Upper lobe of left lung (tissue), 6 donors: ENCODE measurements at regions not wholly inside any gene's neighbourhood (a gene's known extent, or its start where the extent isn't known, plus 50 kb on each side); places are given as distances from the start of the nearest gene placed in this dataset.

ENCODE experiments used
- ATAC-seq, 2 donors: fragments of 200-7000 bp; cut with Tn5 transposase; one replicate each; pipeline ENCODE4 v1.9.1; 2022; ENCODE audit warnings: mild to moderate bottlenecking in 2 of 2, moderate library complexity in 2 of 2; ENCODE audit not compliant: low FRiP score in 2 of 2
- DNase-seq, 2 donors: peaks; one replicate each; pipeline ENCODE4 v3.0.0-alpha.2; 2019 to 2020
- H3K27ac ChIP-seq, 4 donors: fragments of 200-600 bp; sonication (generic); one replicate each; pipeline ENCODE4 v1.5.1; 2016 to 2019
- H3K27me3 ChIP-seq, 4 donors: fragments of 200-600 bp; sonication (generic); one replicate each; pipeline ENCODE4 v1.5.1; 2017 to 2019
- H3K36me3 ChIP-seq, 4 donors: fragments of 200-600 bp; sonication (generic); one replicate each; pipeline ENCODE4 v1.5.1; 2016 to 2019
- H3K4me1 ChIP-seq, 4 donors: fragments of 200-600 bp; sonication (generic); one replicate each; pipeline ENCODE4 v1.5.1; 2018 to 2019
- H3K4me3 ChIP-seq, 4 donors: fragments of 200-600 bp; sonication (generic); one replicate each; pipeline ENCODE4 v1.5.1; 2017 to 2019; ENCODE audit warnings: mild to moderate bottlenecking in 2 of 4, moderate library complexity in 1 of 4
- H3K9me3 ChIP-seq, 4 donors: fragments of 200-600 bp; sonication (generic); one replicate each; pipeline ENCODE4 v1.5.1; 2018 to 2019
- CTCF ChIP-seq, 6 experiments: fragments of 450-650 bp in 4 of 6; fragments of 200-600 bp in 2 of 6; sonication (generic) in 2 of 6; IDR thresholded peaks; one replicate each; pipeline ENCODE4 v1.5.1; 2016 to 2019; ENCODE audit warnings: antibody characterized with exemption in 6 of 6
- EP300 ChIP-seq, 4 donors: sonication (generic); formaldehyde crosslinking; IDR thresholded peaks; one replicate each; pipeline ENCODE4 v1.5.1; 2017; ENCODE audit warnings: antibody characterized with exemption in 4 of 4, control low read depth in 2 of 4
- POLR2A ChIP-seq, 4 donors: fragments of 450-650 bp; IDR thresholded peaks; one replicate each; pipeline ENCODE4 v1.5.1; 2016 to 2017; ENCODE audit warnings: antibody characterized with exemption in 4 of 4, mild to moderate bottlenecking in 2 of 4
- POLR2AphosphoS5 ChIP-seq, 2 donors: sonication (generic); formaldehyde crosslinking; IDR thresholded peaks; one replicate each; pipeline ENCODE4 v1.5.1; 2017; ENCODE audit warnings: antibody characterized with exemption in 2 of 2
- WGBS, 2 donors: methylation state at CpG; one replicate each; pipeline ENCODE4 v1.1.5; 2017 to 2018; 5-methylcytosine and 5-hydroxymethylcytosine counted together
- donor health status: DM: no; HTN: no; CAD: no; lungs with moderate emphysema.
- donor health status: DM: no; HTN: yes; CAD: no; lungs with severe emphysema.

GRCh38 chr11:11192541-11192940, 160.5 kb downstream of the CSNK2A3 start:
- 88 to 95% methylated on average over 3 of the region's 3 CpGs for WGBS, 2 donors
- Histone ChIP-seq H3K4me1 (no peaks in the 10 kb centered on the region), H3K4me3 (no peak overlapping the region), H3K27ac (no peak overlapping the region), H3K27me3 (no peaks in the 10 kb centered on the region), H3K9me3 (peaks cover 0 to 8% (median 3%) of the 10 kb centered on the region in 4 donors), H3K36me3 (no peaks in the 10 kb centered on the region)
- ATAC-seq (no peak), DNase-seq (no peak)
- no peak for TF ChIP-seq POLR2A (IDR thresholded peaks at IDR 0.05)
- no peak for TF ChIP-seq POLR2AphosphoS5 (IDR thresholded peaks at IDR 0.05)

GRCh38 chr11:11189506-11189905, 163.5 kb downstream of the CSNK2A3 start:
- no peak for TF ChIP-seq POLR2A (IDR thresholded peaks at IDR 0.05)
- TF ChIP-seq POLR2AphosphoS5 (IDR thresholded peaks at IDR 0.05) = no peak
- TF ChIP-seq EP300 (IDR thresholded peaks at IDR 0.05) = no peak
- no peak for TF ChIP-seq CTCF (IDR thresholded peaks at IDR 0.05)
- H3K36me3 ChIP-seq = no peaks in the 10 kb centered on the region
- H3K4me1 ChIP-seq = no peaks in the 10 kb centered on the region
- H3K27ac ChIP-seq = no peak overlapping the region
- 79% methylated on average over 3 of the region's 3 CpGs for WGBS, 2 donors
- DNase-seq (no peak), ATAC-seq (no peak)
- H3K27me3 ChIP-seq = no peaks in the 10 kb centered on the region
- H3K9me3 ChIP-seq = peaks cover 0 to 8% (median 3%) of the 10 kb centered on the region in 4 donors
- no peak overlapping the region for H3K4me3 ChIP-seq

- ATAC-seq = no peak
- no peak overlapping the region for H3K27ac ChIP-seq
- H3K4me3 ChIP-seq = no peak overlapping the region
- no peaks in the 10 kb centered on the region for H3K36me3 ChIP-seq
- peaks cover 0 to 7% (median under 1%) of the 10 kb centered on the region in 4 donors for H3K9me3 ChIP-seq
- WGBS, 2 donors = 88 to 97% methylated on average over 5 of the region's 5 CpGs
- DNase-seq = no peak
- H3K4me1 ChIP-seq = no peaks in the 10 kb centered on the region
- H3K27me3 ChIP-seq = no peaks in the 10 kb centered on the region
- TF ChIP-seq EP300 (IDR thresholded peaks at IDR 0.05) (no peak), POLR2A (IDR thresholded peaks at IDR 0.05) (no peak), CTCF (IDR thresholded peaks at IDR 0.05) (no peak), POLR2AphosphoS5 (IDR thresholded peaks at IDR 0.05) (no peak)
These were observed 166.8 kb downstream of the CSNK2A3 start for GRCh38 chr11:11186249-11186648.

GRCh38 chr11:11182261-11182660, 170.8 kb downstream of the CSNK2A3 start:
- Histone ChIP-seq H3K27me3 (no peaks in the 10 kb centered on the region), H3K27ac (no peak overlapping the region), H3K36me3 (no peaks in the 10 kb centered on the region), H3K4me3 (no peak overlapping the region), H3K9me3 (no peaks in the 10 kb centered on the region), H3K4me1 (no peaks in the 10 kb centered on the region)
- no peak for TF ChIP-seq POLR2AphosphoS5 (IDR thresholded peaks at IDR 0.05)
- TF ChIP-seq EP300 (IDR thresholded peaks at IDR 0.05) = no peak
- no peak for TF ChIP-seq POLR2A (IDR thresholded peaks at IDR 0.05)
- TF ChIP-seq CTCF (IDR thresholded peaks at IDR 0.05) = no peak
- WGBS, 2 donors = 82 to 87% methylated on average over 14 of the region's 14 CpGs
- ATAC-seq = no peak
- peak in 1 of 2 donors; percentile 48 for DNase-seq

GRCh38 chr11:11178671-11179638, 174.1 kb downstream of the CSNK2A3 start:
- Histone ChIP-seq H3K4me3 (no peak overlapping the region), H3K27me3 (no peaks in the 10 kb centered on the region), H3K9me3 (no peaks in the 10 kb centered on the region), H3K4me1 (no peaks in the 10 kb centered on the region), H3K36me3 (no peaks in the 10 kb centered on the region), H3K27ac (no peak overlapping the region)
- ATAC-seq (no peak), DNase-seq (no peak)
- 80 to 92% methylated on average over 1 to 3 of the region's 3 CpGs for WGBS, 2 donors
- no peak for TF ChIP-seq EP300 (IDR thresholded peaks at IDR 0.05)
- TF ChIP-seq CTCF (IDR thresholded peaks at IDR 0.05) = no peak
- TF ChIP-seq POLR2AphosphoS5 (IDR thresholded peaks at IDR 0.05) = no peak
- TF ChIP-seq POLR2A (IDR thresholded peaks at IDR 0.05) = no peak
